Neural cell (in vitro differentiated cells): ENCODE measurements at regions not wholly inside any gene's neighbourhood (a gene's known extent, or its start where the extent isn't known, plus 50 kb on each side); places are given as distances from the start of the nearest gene placed in this dataset.

ENCODE experiments used
- H2AFZ ChIP-seq: fragments of 200-600, 300-800 bp; sonication (generic), shearing (Covaris generic); 2 replicates; pipeline ENCODE4 v1.6.0; 2014; ENCODE audit warnings: low read depth, mild to moderate bottlenecking, antibody characterized with exemption, low read length, moderate library complexity
- H3F3A ChIP-seq: fragments of 200-600 bp; shearing (Covaris generic); 2 replicates; pipeline ENCODE4 v1.6.1; 2016; ENCODE audit warnings: mild to moderate bottlenecking, moderate library complexity, mixed read lengths, antibody characterized with exemption, low read length; ENCODE audit not compliant: insufficient read depth, poor library complexity, severe bottlenecking
- H3K27ac ChIP-seq: fragments of 200-600, 300-800 bp; sonication (generic), shearing (Covaris generic); 2 replicates; pipeline ENCODE4 v1.5.1; 2014; ENCODE audit warnings: mild to moderate bottlenecking, low read length, moderate library complexity
- H3K27me3 ChIP-seq: fragments of 300-800, 200-600 bp; sonication (generic), shearing (Covaris generic); 2 replicates; pipeline ENCODE4 v1.6.0; 2014; ENCODE audit warnings: mild to moderate bottlenecking, low read depth, low read length, moderate library complexity; ENCODE audit not compliant: insufficient read depth
- H3K36me3 ChIP-seq: fragments of 300-800, 200-600 bp; sonication (generic), shearing (Covaris generic); 2 replicates; pipeline ENCODE4 v1.5.1; 2014; ENCODE audit warnings: mild to moderate bottlenecking, antibody characterized with exemption, low read length, moderate library complexity; ENCODE audit not compliant: insufficient read depth
- H3K4me2 ChIP-seq: fragments of 300-800, 200-600 bp; sonication (generic), shearing (Covaris generic); 2 replicates; pipeline ENCODE4 v1.6.0; 2014; ENCODE audit warnings: mild to moderate bottlenecking, low read length
- H3K4me3 ChIP-seq: fragments of 300-800, 200-600 bp; sonication (generic), shearing (Covaris generic); 2 replicates; pipeline ENCODE4 v1.5.1; 2014; ENCODE audit warnings: mild to moderate bottlenecking, low read length, moderate library complexity
- H3K79me2 ChIP-seq: fragments of 200-600 bp; shearing (Covaris generic); replicated peaks from 2 replicates; pipeline ENCODE4 v1.6.0; 2014; ENCODE audit warnings: mild to moderate bottlenecking, low read length, moderate library complexity; ENCODE audit not compliant: insufficient read depth
- H3K9ac ChIP-seq: fragments of 300-800, 200-600 bp; sonication (generic), shearing (Covaris generic); 2 replicates; pipeline ENCODE4 v1.6.1; 2016; ENCODE audit warnings: mild to moderate bottlenecking, low read length, mixed read lengths
- H3K9me2 ChIP-seq: fragments of 200-600 bp; shearing (Covaris generic); 2 replicates; pipeline ENCODE4 v1.6.1; 2016; ENCODE audit warnings: mild to moderate bottlenecking, low read length, mixed read lengths; ENCODE audit not compliant: insufficient read depth
- H3K9me3 ChIP-seq: fragments of 200-600, 300-800 bp; sonication (generic), shearing (Covaris generic); 2 replicates; pipeline ENCODE4 v1.6.1; 2016; ENCODE audit warnings: mild to moderate bottlenecking, mixed run types, low read length, moderate library complexity, mixed read lengths
- H4K20me1 ChIP-seq: fragments of 200-600 bp; shearing (Covaris generic); 2 replicates; pipeline ENCODE4 v1.6.1; 2016; ENCODE audit warnings: mild to moderate bottlenecking, mixed run types; ENCODE audit not compliant: insufficient read depth
- EP300 ChIP-seq: fragments of 450-650 bp; conservative IDR thresholded peaks from 2 replicates; pipeline ENCODE4 v1.6.1; 2014; ENCODE audit warnings: antibody characterized with exemption, mild to moderate bottlenecking, moderate library complexity; ENCODE audit not compliant: poor library complexity, severe bottlenecking
- EZH2 ChIP-seq: fragments of 200-600, 300-800 bp; shearing (Covaris generic), sonication (generic); IDR thresholded peaks from 2 replicates; pipeline ENCODE4 v1.6.1; 2014; ENCODE audit warnings: antibody characterized with exemption, low read length, borderline replicate concordance, mild to moderate bottlenecking; ENCODE audit not compliant: insufficient read depth, poor library complexity, severe bottlenecking
- MXI1 ChIP-seq: fragments of 450-650 bp; conservative IDR thresholded peaks from 2 replicates; pipeline ENCODE4 v1.6.1; 2014; ENCODE audit warnings: antibody characterized with exemption, mild to moderate bottlenecking; ENCODE audit not compliant: poor library complexity, severe bottlenecking
- POLR2AphosphoS5 ChIP-seq: IDR thresholded peaks from 2 replicates; pipeline ENCODE4 v1.6.1; 2012
- RAD21 ChIP-seq: fragments of 450-650 bp; conservative IDR thresholded peaks from 2 replicates; pipeline ENCODE4 v1.6.1; 2014; ENCODE audit warnings: antibody characterized with exemption, mild to moderate bottlenecking, moderate library complexity
- SMC3 ChIP-seq: fragments of 450-650 bp; conservative IDR thresholded peaks from 2 replicates; pipeline ENCODE4 v1.6.1; 2014; ENCODE audit warnings: antibody characterized with exemption, mild to moderate bottlenecking, moderate library complexity; ENCODE audit not compliant: poor library complexity
- TAF1 ChIP-seq: IDR thresholded peaks from 2 replicates; pipeline ENCODE4 v1.6.1; 2012; ENCODE audit warnings: low read depth
- TF ChIP-seq, protein P1 (sequence below): fragments of 450-650 bp; IDR thresholded peaks from 2 replicates; pipeline ENCODE4 v1.5.1; 2014; ENCODE audit warnings: antibody characterized with exemption, mild to moderate bottlenecking, moderate library complexity; ENCODE audit not compliant: poor library complexity, severe bottlenecking
- TF ChIP-seq, protein P2 (sequence below): IDR thresholded peaks from 2 replicates; pipeline ENCODE4 v1.6.1; 2012; ENCODE audit warnings: borderline replicate concordance

DNA sequence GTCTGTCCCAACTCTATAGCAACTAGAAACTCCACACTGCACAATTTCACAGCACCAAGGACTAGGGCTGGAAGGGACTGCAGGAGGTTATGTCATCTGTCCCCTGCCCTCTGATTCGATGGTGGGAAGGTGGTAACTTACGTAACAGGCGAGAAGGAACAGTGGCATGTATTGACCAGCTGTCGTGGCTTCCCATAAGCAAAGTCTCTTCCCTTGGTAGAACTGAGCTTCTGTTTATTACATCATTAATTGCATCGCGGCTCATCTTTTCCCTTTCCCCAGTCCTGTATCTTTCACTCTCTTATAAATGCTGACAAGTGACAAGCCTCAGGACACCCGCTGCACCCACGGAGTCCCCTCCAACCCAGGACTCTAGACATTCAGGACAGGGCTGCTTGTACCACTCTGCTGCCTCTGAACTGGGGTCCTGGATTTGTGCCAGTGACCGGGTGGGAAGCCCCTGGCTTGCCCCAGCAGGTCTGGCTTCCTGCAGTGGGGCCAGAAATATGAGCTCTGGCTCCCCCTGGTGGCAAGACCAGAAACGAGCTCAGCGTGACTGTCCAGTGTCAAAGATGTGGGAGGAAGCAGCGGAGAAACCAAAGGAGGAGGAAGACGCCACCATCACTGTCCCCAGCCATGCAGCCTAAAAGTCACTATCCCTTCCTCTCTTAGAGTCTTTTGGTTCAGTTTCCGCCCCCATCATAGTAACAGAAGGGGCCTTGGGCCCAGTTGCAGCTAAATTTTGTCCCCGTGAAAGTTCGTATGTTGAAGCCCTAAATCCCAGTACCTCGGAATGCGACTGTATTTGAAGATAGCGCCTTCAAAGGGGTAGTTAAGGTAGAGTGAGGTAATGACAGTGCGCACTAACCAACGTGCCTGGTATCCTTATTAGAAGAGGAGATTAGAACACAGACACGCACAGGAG, 84.5 kb downstream of the ISX start:
- Histone ChIP-seq H3K27ac (no peak overlapping the region), H3K79me2 (no peaks in the 10 kb centered on the region), H3K4me3 (no peak overlapping the region), H3K9me2 (no peaks in the 10 kb centered on the region), H3K27me3 (no peaks in the 10 kb centered on the region), H3K9me3 (no peaks in the 10 kb centered on the region), H3F3A (no peaks in the 10 kb centered on the region), H3K9ac (no peak overlapping the region), H2AFZ (no peak overlapping the region), H3K36me3 (no peaks in the 10 kb centered on the region), H4K20me1 (no peaks in the 10 kb centered on the region), H3K4me2 (no peak overlapping the region)
- no peak for TF ChIP-seq TAF1
- TF ChIP-seq RAD21 = peak; percentile 73
- TF ChIP-seq SMC3 = peak; percentile 77
- no peak for TF ChIP-seq MXI1
- TF ChIP-seq, protein P1, sequence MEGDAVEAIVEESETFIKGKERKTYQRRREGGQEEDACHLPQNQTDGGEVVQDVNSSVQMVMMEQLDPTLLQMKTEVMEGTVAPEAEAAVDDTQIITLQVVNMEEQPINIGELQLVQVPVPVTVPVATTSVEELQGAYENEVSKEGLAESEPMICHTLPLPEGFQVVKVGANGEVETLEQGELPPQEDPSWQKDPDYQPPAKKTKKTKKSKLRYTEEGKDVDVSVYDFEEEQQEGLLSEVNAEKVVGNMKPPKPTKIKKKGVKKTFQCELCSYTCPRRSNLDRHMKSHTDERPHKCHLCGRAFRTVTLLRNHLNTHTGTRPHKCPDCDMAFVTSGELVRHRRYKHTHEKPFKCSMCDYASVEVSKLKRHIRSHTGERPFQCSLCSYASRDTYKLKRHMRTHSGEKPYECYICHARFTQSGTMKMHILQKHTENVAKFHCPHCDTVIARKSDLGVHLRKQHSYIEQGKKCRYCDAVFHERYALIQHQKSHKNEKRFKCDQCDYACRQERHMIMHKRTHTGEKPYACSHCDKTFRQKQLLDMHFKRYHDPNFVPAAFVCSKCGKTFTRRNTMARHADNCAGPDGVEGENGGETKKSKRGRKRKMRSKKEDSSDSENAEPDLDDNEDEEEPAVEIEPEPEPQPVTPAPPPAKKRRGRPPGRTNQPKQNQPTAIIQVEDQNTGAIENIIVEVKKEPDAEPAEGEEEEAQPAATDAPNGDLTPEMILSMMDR = peak; percentile 74
- TF ChIP-seq, protein P2, sequence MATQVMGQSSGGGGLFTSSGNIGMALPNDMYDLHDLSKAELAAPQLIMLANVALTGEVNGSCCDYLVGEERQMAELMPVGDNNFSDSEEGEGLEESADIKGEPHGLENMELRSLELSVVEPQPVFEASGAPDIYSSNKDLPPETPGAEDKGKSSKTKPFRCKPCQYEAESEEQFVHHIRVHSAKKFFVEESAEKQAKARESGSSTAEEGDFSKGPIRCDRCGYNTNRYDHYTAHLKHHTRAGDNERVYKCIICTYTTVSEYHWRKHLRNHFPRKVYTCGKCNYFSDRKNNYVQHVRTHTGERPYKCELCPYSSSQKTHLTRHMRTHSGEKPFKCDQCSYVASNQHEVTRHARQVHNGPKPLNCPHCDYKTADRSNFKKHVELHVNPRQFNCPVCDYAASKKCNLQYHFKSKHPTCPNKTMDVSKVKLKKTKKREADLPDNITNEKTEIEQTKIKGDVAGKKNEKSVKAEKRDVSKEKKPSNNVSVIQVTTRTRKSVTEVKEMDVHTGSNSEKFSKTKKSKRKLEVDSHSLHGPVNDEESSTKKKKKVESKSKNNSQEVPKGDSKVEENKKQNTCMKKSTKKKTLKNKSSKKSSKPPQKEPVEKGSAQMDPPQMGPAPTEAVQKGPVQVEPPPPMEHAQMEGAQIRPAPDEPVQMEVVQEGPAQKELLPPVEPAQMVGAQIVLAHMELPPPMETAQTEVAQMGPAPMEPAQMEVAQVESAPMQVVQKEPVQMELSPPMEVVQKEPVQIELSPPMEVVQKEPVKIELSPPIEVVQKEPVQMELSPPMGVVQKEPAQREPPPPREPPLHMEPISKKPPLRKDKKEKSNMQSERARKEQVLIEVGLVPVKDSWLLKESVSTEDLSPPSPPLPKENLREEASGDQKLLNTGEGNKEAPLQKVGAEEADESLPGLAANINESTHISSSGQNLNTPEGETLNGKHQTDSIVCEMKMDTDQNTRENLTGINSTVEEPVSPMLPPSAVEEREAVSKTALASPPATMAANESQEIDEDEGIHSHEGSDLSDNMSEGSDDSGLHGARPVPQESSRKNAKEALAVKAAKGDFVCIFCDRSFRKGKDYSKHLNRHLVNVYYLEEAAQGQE = no peak

DNA sequence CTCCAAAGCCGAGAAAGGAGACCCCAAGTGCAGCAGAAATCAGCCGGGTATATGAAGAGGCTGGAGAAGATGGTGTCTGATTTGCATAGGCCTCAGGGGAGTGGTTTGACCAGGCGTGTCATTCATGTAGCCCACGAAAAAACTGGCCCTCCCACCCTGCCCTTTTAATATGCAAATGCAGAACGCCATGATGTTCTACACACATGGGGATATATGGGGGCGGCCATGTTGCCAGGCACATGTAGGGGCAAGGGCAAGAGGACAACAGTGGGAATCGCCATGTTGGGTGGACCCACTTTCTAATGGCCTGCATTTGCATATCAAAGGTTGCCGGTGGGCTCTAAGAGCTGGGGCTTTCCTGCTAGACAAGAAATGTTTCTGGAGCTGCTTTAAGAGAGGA, 86.4 kb downstream of the ISX start:
- no peaks in the 10 kb centered on the region for H3K79me2 ChIP-seq
- H3K27me3 ChIP-seq = no peaks in the 10 kb centered on the region
- no peaks in the 10 kb centered on the region for H4K20me1 ChIP-seq
- H2AFZ ChIP-seq = no peak overlapping the region
- no peaks in the 10 kb centered on the region for H3K36me3 ChIP-seq
- H3K9me2 ChIP-seq = no peaks in the 10 kb centered on the region
- H3K9ac ChIP-seq = no peak overlapping the region
- no peaks in the 10 kb centered on the region for H3K9me3 ChIP-seq
- no peak overlapping the region for H3K27ac ChIP-seq
- no peak overlapping the region for H3K4me3 ChIP-seq
- no peak overlapping the region for H3K4me2 ChIP-seq
- H3F3A ChIP-seq = no peaks in the 10 kb centered on the region
- TF ChIP-seq, protein P2 = no peak
- no peak for TF ChIP-seq TAF1
- TF ChIP-seq, protein P1 = no peak
- no peak for TF ChIP-seq EP300
- TF ChIP-seq MXI1 = no peak
- no peak for TF ChIP-seq RAD21
- TF ChIP-seq EZH2 = no peak
- TF ChIP-seq SMC3 = no peak
- TF ChIP-seq POLR2AphosphoS5 = no peak
